Uterus (tissue), 2 donors: ENCODE measurements at regions not wholly inside any gene's neighbourhood (a gene's known extent, or its start where the extent isn't known, plus 50 kb on each side); places are given as distances from the start of the nearest gene placed in this dataset.

ENCODE experiments used
- CTCF ChIP-seq, 4 experiments: fragments of 200-600 bp in 2 of 4; fragments of 450-650 bp in 2 of 4; sonication (generic) in 2 of 4; IDR thresholded peaks; one replicate each; pipeline ENCODE4 v1.5.1; 2016 to 2019; ENCODE audit warnings: antibody characterized with exemption in 4 of 4, mild to moderate bottlenecking in 2 of 4, moderate library complexity in 1 of 4
- POLR2A ChIP-seq, 2 donors: fragments of 450-650 bp; IDR thresholded peaks; one replicate each; pipeline ENCODE4 v1.6.1; 2016; ENCODE audit warnings: antibody characterized with exemption in 2 of 2, mild to moderate bottlenecking in 1 of 2, moderate library complexity in 1 of 2

- TF ChIP-seq CTCF (IDR thresholded peaks at IDR 0.05): no peak
- TF ChIP-seq POLR2A (IDR thresholded peaks at IDR 0.05): no peak
These were observed 101.7 kb upstream of the GRAMD1B start for GRCh38 chr11:123328281-123328867.
